B cell (primary cell): ENCODE measurements at regions not wholly inside any gene's neighbourhood (a gene's known extent, or its start where the extent isn't known, plus 50 kb on each side); places are given as distances from the start of the nearest gene placed in this dataset.

Experiments used
- ATAC-seq: fragments of 200-7000 bp; cut with Tn5 transposase; one replicate; pipeline ENCODE4 v1.10.0; 2021; ENCODE audit warnings: low read depth, mild to moderate bottlenecking, moderate number of reproducible peaks, moderate library complexity
- CTCF ChIA-PET: fragments of 350-600 bp; sonication (Branson Sonifier 250); formaldehyde crosslinking; loops from one replicate; lab custom pipeline; 2021; ENCODE audit warnings: antibody characterized with exemption, inconsistent platforms; lab: Charles Lee
- POLR2A ChIA-PET: fragments of 350-600 bp; sonication (Branson Sonifier 250); formaldehyde crosslinking; loops from one replicate; lab custom pipeline; 2021; ENCODE audit warnings: antibody characterized with exemption; lab: Charles Lee
- DNase-seq: peaks from one replicate; pipeline ENCODE4 v3.0.0; 2013
- H2AFZ ChIP-seq: 2 replicates; pipeline ENCODE4 v1.6.1; 2012; ENCODE audit warnings: mild to moderate bottlenecking, low read depth, low read length; ENCODE audit not compliant: insufficient read depth, poor library complexity, severe bottlenecking
- H3K27ac ChIP-seq, 2 donors: 1 replicate in 1 of 2; 2 replicates in 1 of 2; pipeline ENCODE4 v1.5.1; 2012 to 2013; ENCODE audit warnings: low read length in 2 of 2, mild to moderate bottlenecking in 2 of 2, moderate library complexity in 1 of 2
- H3K27me3 ChIP-seq, 4 experiments: fragments of 200-600 bp in 1 of 4; sonication (generic) in 1 of 4; replicated peaks in 1 of 4; 1 replicate in 2 of 4; 2 replicates in 2 of 4; pipeline versions ENCODE4 v1.6.1 to v1.7.0; 2013 to 2016; ENCODE audit warnings: low read length in 3 of 4, mild to moderate bottlenecking in 2 of 4, mixed read lengths in 1 of 4, moderate library complexity in 1 of 4; ENCODE audit not compliant: insufficient read depth in 4 of 4, control insufficient read depth in 3 of 4; ENCODE audit errors: control extremely low read depth in 1 of 4
- H3K36me3 ChIP-seq, 2 experiments: replicated peaks in 1 of 2; 1 replicate in 1 of 2; 2 replicates in 1 of 2; pipeline versions ENCODE4 v1.6.1 to v1.7.1; 2013; ENCODE audit warnings: low read length in 1 of 2; ENCODE audit not compliant: insufficient read depth in 2 of 2, control insufficient read depth in 1 of 2; ENCODE audit errors: control extremely low read depth in 1 of 2, extremely low read depth in 1 of 2
- H3K4me1 ChIP-seq, 2 donors: fragments of 200-600 bp in 1 of 2; sonication (generic) in 1 of 2; 1 replicate in 1 of 2; 2 replicates in 1 of 2; pipeline versions ENCODE4 v1.5.1 to v1.6.1; 2013 to 2017; ENCODE audit warnings: low read length in 2 of 2; ENCODE audit not compliant: control insufficient read depth in 2 of 2, insufficient read depth in 2 of 2
- H3K4me2 ChIP-seq: replicated peaks from 2 replicates; pipeline ENCODE3; 2012; ENCODE audit warnings: mild to moderate bottlenecking, low read depth, low read length; ENCODE audit not compliant: poor library complexity, severe bottlenecking
- H3K4me3 ChIP-seq, 5 experiments: fragments of 200-600 bp in 1 of 5; sonication (generic) in 1 of 5; 1 replicate in 3 of 5; 2 replicates in 2 of 5; pipeline versions ENCODE4 v1.5.1 to v1.7.0; 2011 to 2016; ENCODE audit warnings: low read length in 4 of 5, mild to moderate bottlenecking in 4 of 5, low read depth in 2 of 5, control low read depth in 1 of 5, moderate library complexity in 1 of 5; ENCODE audit not compliant: insufficient read depth in 1 of 5; ENCODE audit errors: control extremely low read depth in 1 of 5, extremely low read depth in 1 of 5
- H3K79me2 ChIP-seq: fragments of 200-600 bp; sonication (generic); one replicate; pipeline ENCODE4 v1.6.0; 2016; ENCODE audit warnings: low read length; ENCODE audit not compliant: control insufficient read depth, insufficient read depth
- H3K9ac ChIP-seq: fragments of 200-600 bp; sonication (generic); 2 replicates; pipeline ENCODE4 v1.6.1; 2017; ENCODE audit warnings: mild to moderate bottlenecking, low read length, moderate library complexity
- H3K9me3 ChIP-seq, 3 donors: one replicate each; pipeline versions ENCODE4 v1.6.1 to v1.7.1; 2013; ENCODE audit warnings: low read length in 2 of 3; ENCODE audit not compliant: control insufficient read depth in 2 of 3, insufficient read depth in 1 of 3; ENCODE audit errors: control extremely low read depth in 1 of 3
- H4K20me1 ChIP-seq: 2 replicates; pipeline ENCODE4 v1.6.0; 2012; ENCODE audit warnings: mild to moderate bottlenecking, low read length; ENCODE audit not compliant: insufficient read depth, control insufficient read depth, poor library complexity, severe bottlenecking
- H3K27ac Mint-ChIP-seq: one replicate; pipeline ENCODE4 v1.8.0; 2021; ENCODE audit warnings: mixed read lengths
- H3K27me3 Mint-ChIP-seq: one replicate; pipeline ENCODE4 v1.8.0; 2021; ENCODE audit warnings: mixed read lengths
- H3K4me1 Mint-ChIP-seq: one replicate; pipeline ENCODE4 v1.8.0; 2021; ENCODE audit warnings: mixed read lengths
- H3K4me3 Mint-ChIP-seq: one replicate; pipeline ENCODE4 v1.8.0; 2021; ENCODE audit warnings: mixed read lengths
- H3K9me3 Mint-ChIP-seq: one replicate; pipeline ENCODE4 v1.8.0; 2022; ENCODE audit warnings: mixed read lengths; ENCODE audit not compliant: insufficient read depth
- CTCF ChIP-seq: fragments of 200-600 bp; IDR thresholded peaks from one replicate; pipeline ENCODE4 v1.8.0; 2022; ENCODE audit warnings: antibody characterized with exemption, mild to moderate bottlenecking
- EZH2 ChIP-seq: IDR thresholded peaks from 2 replicates; pipeline ENCODE4 v1.6.1; 2012; ENCODE audit warnings: borderline replicate concordance, low read depth, mild to moderate bottlenecking, moderate library complexity, low read length; ENCODE audit not compliant: insufficient read depth, poor library complexity, severe bottlenecking
- WGBS: methylation state at CpG from one replicate; pipeline ENCODE4 v1.1.5; 2013; ENCODE audit warnings: missing lambda C conversion rate; ENCODE audit not compliant: insufficient coverage; 5-methylcytosine and 5-hydroxymethylcytosine counted together
- intact Hi-C: fragments of 100-400 bp; cut with micrococcal nuclease; formaldehyde crosslinking; loops from one replicate; pipeline ENCODE4 v1.10.0; 2022

GRCh38 chr13:62564770-62565169, 1149.1 kb upstream of the PCDH20 start:
- H3K9me3 Mint-ChIP-seq: no peaks in the 10 kb centered on the region
- WGBS: no CpG with 5 or more reads among the region's 3 CpGs
- DNase-seq: no peak
- TF ChIP-seq CTCF: no peak
- no peak for TF ChIP-seq EZH2
- Histone ChIP-seq H3K9ac (no peak overlapping the region), H3K4me1 (no peaks in the 10 kb centered on the region), H3K4me2 (no peak overlapping the region), H4K20me1 (no peaks in the 10 kb centered on the region), H3K79me2 (no peaks in the 10 kb centered on the region), H2AFZ (no peak overlapping the region), H3K36me3 (no peaks in the 10 kb centered on the region), H3K27me3 (no peaks in the 10 kb centered on the region), H3K9me3 (no peaks in the 10 kb centered on the region), H3K4me3 (no peak overlapping the region), H3K27ac (no peak overlapping the region)
- intact Hi-C loops: no loop called here
- ChIA-PET CTCF (no interaction called here), POLR2A (no interaction called here)
- no peak overlapping the region for H3K4me3 Mint-ChIP-seq
- H3K4me1 Mint-ChIP-seq: no peaks in the 10 kb centered on the region
- ATAC-seq: no peak
- H3K27ac Mint-ChIP-seq: no peak overlapping the region
- H3K27me3 Mint-ChIP-seq: no peaks in the 10 kb centered on the region

DNA sequence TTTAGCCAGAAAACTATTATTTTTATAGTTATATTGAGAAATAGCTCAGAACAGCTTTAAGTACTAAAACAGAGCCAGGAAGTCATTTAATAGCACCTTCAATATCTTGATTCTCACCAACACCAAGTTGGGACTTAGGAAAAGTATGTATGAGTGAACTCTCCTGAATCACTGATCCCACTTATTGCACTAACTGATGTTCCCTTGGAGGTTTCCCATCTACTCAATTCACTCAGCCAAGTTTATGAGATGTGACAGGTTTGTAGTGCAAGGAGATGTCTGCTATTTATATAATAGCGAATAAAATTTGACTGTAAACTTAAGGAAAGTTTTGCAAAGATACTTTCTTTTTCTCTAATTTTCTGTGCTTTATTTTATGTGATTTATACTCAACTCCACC, 1147.6 kb upstream of the PCDH20 start:
- no peak overlapping the region for H3K9ac ChIP-seq
- ChIA-PET CTCF (no interaction called here), POLR2A (no interaction called here)
- TF ChIP-seq CTCF (no peak), EZH2 (no peak)
- no peaks in the 10 kb centered on the region for H3K4me1 ChIP-seq
- no peak overlapping the region for H2AFZ ChIP-seq
- Mint-ChIP-seq H3K27me3 (no peaks in the 10 kb centered on the region), H3K4me1 (no peaks in the 10 kb centered on the region), H3K27ac (no peak overlapping the region), H3K9me3 (no peaks in the 10 kb centered on the region), H3K4me3 (no peak overlapping the region)
- no peak for ATAC-seq
- WGBS: no CpG with 5 or more reads among the region's 1 CpG
- DNase-seq: no peak
- no peaks in the 10 kb centered on the region for H4K20me1 ChIP-seq
- H3K4me3 ChIP-seq: no peak overlapping the region
- no peaks in the 10 kb centered on the region for H3K9me3 ChIP-seq
- H3K4me2 ChIP-seq: no peak overlapping the region
- H3K27ac ChIP-seq: no peak overlapping the region
- intact Hi-C loops: no loop called here
- H3K79me2 ChIP-seq: no peaks in the 10 kb centered on the region
- H3K36me3 ChIP-seq: no peaks in the 10 kb centered on the region
- no peaks in the 10 kb centered on the region for H3K27me3 ChIP-seq
